HEK293 (cell line): ENCODE measurements at regions not wholly inside any gene's neighbourhood (a gene's known extent, or its start where the extent isn't known, plus 50 kb on each side); places are given as distances from the start of the nearest gene placed in this dataset.

ENCODE experiments used
- CTCF ChIA-PET: fragments of 350-600 bp; formaldehyde crosslinking; extraction: SDS; loops from one replicate; lab custom pipeline; 2021; ENCODE audit warnings: antibody characterized with exemption; lab: Yijun Ruan, JAX
- POLR2A ChIA-PET: fragments of 300-600 bp; formaldehyde crosslinking; extraction: SDS; loops from one replicate; lab custom pipeline; 2020; ENCODE audit warnings: antibody characterized with exemption, inconsistent platforms; lab: Yijun Ruan, JAX
- H3K27ac ChIP-seq: fragments of 200-500 bp; sonication (Bioruptor generic); 2 replicates; pipeline ENCODE4 v1.5.1; 2014; ENCODE audit warnings: low read depth, low read length, control low read depth, inconsistent platforms; ENCODE audit errors: extremely low read depth
- H3K36me3 ChIP-seq, 2 experiments: fragments of 200-500 bp in 1 of 2; sonication (Bioruptor generic) in 1 of 2; 1 replicate in 1 of 2; 2 replicates in 1 of 2; pipeline ENCODE4 v1.5.1; 2014 to 2017; ENCODE audit warnings: inconsistent platforms in 2 of 2, low read length in 2 of 2; ENCODE audit not compliant: control insufficient read depth in 2 of 2, insufficient read depth in 1 of 2
- H3K4me1 ChIP-seq: fragments of 200-500 bp; sonication (Bioruptor generic); 2 replicates; pipeline ENCODE4 v1.5.1; 2014; ENCODE audit warnings: mild to moderate bottlenecking, low read length, inconsistent platforms; ENCODE audit not compliant: control insufficient read depth, insufficient read depth
- H3K4me3 ChIP-seq: 2 replicates; pipeline ENCODE4 v1.5.1; 2011; ENCODE audit warnings: low read depth, mild to moderate bottlenecking, control low read depth, low read length, moderate library complexity
- H3K9me3 ChIP-seq: fragments of 200-500 bp; sonication (Bioruptor generic); 2 replicates; pipeline ENCODE4 v1.5.1; 2014; ENCODE audit warnings: low read depth, low read length, inconsistent platforms; ENCODE audit not compliant: control insufficient read depth, insufficient read depth
- BCL6B ChIP-seq: fragments of 450-650 bp; formaldehyde crosslinking; IDR thresholded peaks from 2 replicates; pipeline ENCODE4 v1.5.1; 2017; ENCODE audit warnings: missing biosample characterization, missing genetic modification characterization
- GLIS2 ChIP-seq: fragments of 450-650 bp; formaldehyde crosslinking; IDR thresholded peaks from 2 replicates; pipeline ENCODE4 v1.5.1; 2016; ENCODE audit warnings: missing biosample characterization, missing genetic modification characterization
- ZBTB1 ChIP-seq: fragments of 450-650 bp; formaldehyde crosslinking; IDR thresholded peaks from 2 replicates; pipeline ENCODE4 v1.5.1; 2016; ENCODE audit warnings: missing biosample characterization, missing genetic modification characterization
- ZIC2 ChIP-seq: fragments of 450-650 bp; formaldehyde crosslinking; IDR thresholded peaks from 2 replicates; pipeline ENCODE4 v1.5.1; 2016; ENCODE audit warnings: missing biosample characterization, missing genetic modification characterization
- ZNF114 ChIP-seq: fragments of 450-650 bp; formaldehyde crosslinking; IDR thresholded peaks from 2 replicates; pipeline ENCODE4 v1.5.0; 2017; ENCODE audit warnings: missing biosample characterization, missing genetic modification characterization
- ZNF132 ChIP-seq: fragments of 450-650 bp; formaldehyde crosslinking; IDR thresholded peaks from 2 replicates; pipeline ENCODE4 v1.5.1; 2017; ENCODE audit warnings: missing biosample characterization, missing genetic modification characterization, borderline replicate concordance
- ZNF335 ChIP-seq: fragments of 450-650 bp; formaldehyde crosslinking; conservative IDR thresholded peaks from 2 replicates; pipeline ENCODE4 v1.5.1; 2016; ENCODE audit warnings: missing biosample characterization, missing genetic modification characterization
- ZNF341 ChIP-seq: fragments of 450-650 bp; formaldehyde crosslinking; IDR thresholded peaks from 2 replicates; pipeline ENCODE4; 2016; ENCODE audit warnings: low read depth, missing biosample characterization, missing genetic modification characterization
- ZNF473 ChIP-seq: fragments of 450-650 bp; formaldehyde crosslinking; IDR thresholded peaks from 2 replicates; pipeline ENCODE4 v1.5.1; 2017; ENCODE audit warnings: missing biosample characterization, missing genetic modification characterization
- ZNF549 ChIP-seq: fragments of 450-650 bp; IDR thresholded peaks from 2 replicates; pipeline ENCODE4 v1.5.1; 2018; ENCODE audit warnings: missing biosample characterization, missing genetic modification characterization, mild to moderate bottlenecking, inconsistent platforms, moderate library complexity
- ZNF624 ChIP-seq: fragments of 450-650 bp; formaldehyde crosslinking; IDR thresholded peaks from 2 replicates; pipeline ENCODE4 v1.5.1; 2017; ENCODE audit warnings: missing biosample characterization, missing genetic modification characterization
- ZNF654 ChIP-seq: fragments of 450-650 bp; formaldehyde crosslinking; IDR thresholded peaks from 2 replicates; pipeline ENCODE4 v1.5.1; 2016; ENCODE audit warnings: low read depth, missing biosample characterization, missing genetic modification characterization
- TF ChIP-seq, protein P1 (sequence below): fragments of 450-650 bp; formaldehyde crosslinking; IDR thresholded peaks from 2 replicates; pipeline ENCODE4 v1.5.1; 2017; ENCODE audit warnings: missing biosample characterization, missing genetic modification characterization
- TF ChIP-seq, protein P2 (sequence below): fragments of 450-650 bp; IDR thresholded peaks from 2 replicates; pipeline ENCODE4 v1.5.1; 2018; ENCODE audit warnings: missing biosample characterization, missing genetic modification characterization
- TF ChIP-seq, protein P3 (sequence below): fragments of 450-650 bp; formaldehyde crosslinking; IDR thresholded peaks from 2 replicates; pipeline ENCODE4 v1.5.1; 2016; ENCODE audit warnings: missing biosample characterization, missing genetic modification characterization, borderline replicate concordance

DNA sequence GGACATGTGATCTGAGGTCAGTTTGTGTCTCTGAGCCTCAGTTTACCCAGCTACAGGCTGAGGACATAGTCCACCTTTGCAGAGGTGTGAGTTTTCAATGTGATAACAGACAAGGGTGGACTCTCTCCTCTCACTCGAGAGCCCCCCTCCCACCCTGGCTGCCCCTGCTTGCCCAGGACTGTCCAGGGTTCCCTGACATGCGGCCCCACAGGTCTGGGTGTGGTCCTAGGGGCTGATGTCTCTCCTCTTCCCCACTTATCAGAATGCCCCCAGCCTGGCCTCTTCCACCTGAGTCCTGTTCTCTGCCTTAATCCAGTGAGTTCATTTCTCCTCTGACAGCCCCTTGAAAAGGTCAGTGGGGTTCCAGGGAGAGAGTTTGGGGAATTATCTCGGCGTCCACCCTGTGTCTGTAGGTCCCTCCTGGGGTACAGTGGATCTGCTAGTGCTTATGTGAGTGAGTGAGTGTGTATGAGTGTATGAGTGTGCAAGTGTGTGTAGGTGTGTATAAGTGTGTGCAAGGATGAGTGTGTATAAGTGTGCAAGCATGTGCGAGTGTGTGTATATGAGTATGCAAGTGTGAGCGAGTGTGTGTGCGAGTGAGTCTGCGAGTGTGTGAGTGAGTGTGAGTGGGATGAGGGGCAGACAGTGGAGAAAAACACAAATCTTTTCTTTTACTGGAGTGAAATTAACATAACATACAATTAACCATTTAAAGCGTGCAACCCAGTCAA, 175.0 kb downstream of the IRF8 start:
- Histone ChIP-seq H3K27ac (no peak overlapping the region), H3K9me3 (no peaks in the 10 kb centered on the region), H3K36me3 (no peaks in the 10 kb centered on the region), H3K4me1 (no peaks in the 10 kb centered on the region), H3K4me3 (no peak overlapping the region)
- ChIA-PET POLR2A (no interaction called here), CTCF (interaction anchor here (0.5 to 4.6 kb wide), 13 partner anchors 24 to 449 kb away, joined by 3 to 64 read pairs (median 4); no protein-coding TSS in a partner anchor)
- TF ChIP-seq ZNF335 (tag by site-specific recombination) = no peak
- TF ChIP-seq, protein P1, sequence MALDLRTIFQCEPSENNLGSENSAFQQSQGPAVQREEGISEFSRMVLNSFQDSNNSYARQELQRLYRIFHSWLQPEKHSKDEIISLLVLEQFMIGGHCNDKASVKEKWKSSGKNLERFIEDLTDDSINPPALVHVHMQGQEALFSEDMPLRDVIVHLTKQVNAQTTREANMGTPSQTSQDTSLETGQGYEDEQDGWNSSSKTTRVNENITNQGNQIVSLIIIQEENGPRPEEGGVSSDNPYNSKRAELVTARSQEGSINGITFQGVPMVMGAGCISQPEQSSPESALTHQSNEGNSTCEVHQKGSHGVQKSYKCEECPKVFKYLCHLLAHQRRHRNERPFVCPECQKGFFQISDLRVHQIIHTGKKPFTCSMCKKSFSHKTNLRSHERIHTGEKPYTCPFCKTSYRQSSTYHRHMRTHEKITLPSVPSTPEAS (tag by site-specific recombination) = peak; percentile 65
- TF ChIP-seq, protein P2, sequence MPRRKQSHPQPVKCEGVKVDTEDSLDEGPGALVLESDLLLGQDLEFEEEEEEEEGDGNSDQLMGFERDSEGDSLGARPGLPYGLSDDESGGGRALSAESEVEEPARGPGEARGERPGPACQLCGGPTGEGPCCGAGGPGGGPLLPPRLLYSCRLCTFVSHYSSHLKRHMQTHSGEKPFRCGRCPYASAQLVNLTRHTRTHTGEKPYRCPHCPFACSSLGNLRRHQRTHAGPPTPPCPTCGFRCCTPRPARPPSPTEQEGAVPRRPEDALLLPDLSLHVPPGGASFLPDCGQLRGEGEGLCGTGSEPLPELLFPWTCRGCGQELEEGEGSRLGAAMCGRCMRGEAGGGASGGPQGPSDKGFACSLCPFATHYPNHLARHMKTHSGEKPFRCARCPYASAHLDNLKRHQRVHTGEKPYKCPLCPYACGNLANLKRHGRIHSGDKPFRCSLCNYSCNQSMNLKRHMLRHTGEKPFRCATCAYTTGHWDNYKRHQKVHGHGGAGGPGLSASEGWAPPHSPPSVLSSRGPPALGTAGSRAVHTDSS = no peak

- TF ChIP-seq ZNF624 (tag by site-specific recombination) (no peak), ZIC2 (tag by site-specific recombination) (peak; percentile 53; the same call in 1 of the 2 replicates)
- no peaks in the 10 kb centered on the region for H3K9me3 ChIP-seq
- CTCF ChIA-PET = interaction anchor here (0.6 to 1.1 kb wide), 3 partner anchors 127 to 448 kb away, joined by 3 read pairs; no protein-coding TSS in a partner anchor
- H3K4me3 ChIP-seq = no peak overlapping the region
- POLR2A ChIA-PET = no interaction called here
- no peaks in the 10 kb centered on the region for H3K4me1 ChIP-seq
- H3K27ac ChIP-seq = no peak overlapping the region
- H3K36me3 ChIP-seq = no peaks in the 10 kb centered on the region
Observed at GRCh38 chr16:86074651-86075487, 175.9 kb downstream of the IRF8 start.

DNA sequence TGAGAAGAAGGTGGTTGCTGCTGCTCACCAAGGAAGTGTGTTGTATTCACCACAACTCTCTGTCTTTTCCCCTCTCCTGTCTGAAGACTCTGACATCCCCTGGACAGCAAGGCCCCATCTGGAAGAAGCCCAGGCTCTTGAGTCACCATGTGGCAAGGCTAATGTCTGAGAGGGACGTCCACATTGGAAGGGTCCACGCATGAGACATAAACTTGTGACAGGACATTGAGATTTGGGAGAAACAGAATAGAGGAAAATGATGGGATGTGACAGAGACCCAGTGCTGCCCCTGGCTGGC, 176.5 kb downstream of the IRF8 start:
- H3K27ac ChIP-seq = no peak overlapping the region
- H3K4me3 ChIP-seq = no peak overlapping the region
- ChIA-PET CTCF (interaction anchor here (0.6 to 1.1 kb wide), 2 partner anchors 443 to 447 kb away, joined by 3 read pairs; no protein-coding TSS in a partner anchor), POLR2A (no interaction called here)
- H3K36me3 ChIP-seq = no peaks in the 10 kb centered on the region
- H3K9me3 ChIP-seq = no peaks in the 10 kb centered on the region
- no peaks in the 10 kb centered on the region for H3K4me1 ChIP-seq
- no peak for TF ChIP-seq ZNF114 (tag by site-specific recombination)
- TF ChIP-seq, protein P3, sequence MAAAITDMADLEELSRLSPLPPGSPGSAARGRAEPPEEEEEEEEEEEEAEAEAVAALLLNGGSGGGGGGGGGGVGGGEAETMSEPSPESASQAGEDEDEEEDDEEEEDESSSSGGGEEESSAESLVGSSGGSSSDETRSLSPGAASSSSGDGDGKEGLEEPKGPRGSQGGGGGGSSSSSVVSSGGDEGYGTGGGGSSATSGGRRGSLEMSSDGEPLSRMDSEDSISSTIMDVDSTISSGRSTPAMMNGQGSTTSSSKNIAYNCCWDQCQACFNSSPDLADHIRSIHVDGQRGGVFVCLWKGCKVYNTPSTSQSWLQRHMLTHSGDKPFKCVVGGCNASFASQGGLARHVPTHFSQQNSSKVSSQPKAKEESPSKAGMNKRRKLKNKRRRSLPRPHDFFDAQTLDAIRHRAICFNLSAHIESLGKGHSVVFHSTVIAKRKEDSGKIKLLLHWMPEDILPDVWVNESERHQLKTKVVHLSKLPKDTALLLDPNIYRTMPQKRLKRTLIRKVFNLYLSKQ (tag by site-specific recombination) = no peak
- TF ChIP-seq ZNF335 (tag by site-specific recombination) = no peak
- no peak for TF ChIP-seq ZNF654 (tag by site-specific recombination)
- no peak for TF ChIP-seq ZNF341 (tag by site-specific recombination)
- no peak for TF ChIP-seq ZNF549 (tag by site-specific recombination)
- no peak for TF ChIP-seq ZNF132 (tag by site-specific recombination)
- no peak for TF ChIP-seq ZBTB1 (tag by site-specific recombination)
- TF ChIP-seq ZNF473 (tag by site-specific recombination) = no peak
- TF ChIP-seq, protein P1 (tag by site-specific recombination) = no peak
- no peak for TF ChIP-seq BCL6B (tag by site-specific recombination)
- TF ChIP-seq GLIS2 (tag by site-specific recombination) = no peak
